Activated CD8-positive, alpha-beta T cell treated with anti-CD3 and anti-CD28 coated beads for 36 hours (primary cell): ENCODE measurements at regions not wholly inside any gene's neighbourhood (a gene's known extent, or its start where the extent isn't known, plus 50 kb on each side); places are given as distances from the start of the nearest gene placed in this dataset.
"Not testable (repeated sequence)": the region's sequence is repeated elsewhere in the genome, so short reads cannot be mapped to it uniquely, and the experiment has no call there.

Source experiments
- ATAC-seq: fragments of 200-7000 bp; cut with Tn5 transposase; one replicate; pipeline ENCODE4 v1.10.0; 2021; ENCODE audit warnings: mild to moderate bottlenecking, moderate library complexity
- CTCF ChIA-PET: fragments of 350-600 bp; sonication (Branson Sonifier 250); formaldehyde crosslinking; loops from one replicate; lab custom pipeline; 2021; ENCODE audit warnings: antibody characterized with exemption; lab: Charles Lee
- POLR2A ChIA-PET: fragments of 350-600 bp; sonication (Branson Sonifier 250); formaldehyde crosslinking; loops from one replicate; lab custom pipeline; 2021; ENCODE audit warnings: antibody characterized with exemption; lab: Charles Lee
- DNase-seq: peaks from one replicate; pipeline ENCODE4 v3.0.0-alpha.2; 2020
- H3K27ac Mint-ChIP-seq: one replicate; pipeline ENCODE4 v1.8.0; 2021; ENCODE audit warnings: mild to moderate bottlenecking, mixed read lengths
- H3K27me3 Mint-ChIP-seq: one replicate; pipeline ENCODE4 v1.8.0; 2021; ENCODE audit warnings: mixed read lengths
- H3K36me3 Mint-ChIP-seq: one replicate; pipeline ENCODE4 v1.8.0; 2021; ENCODE audit warnings: low read depth, mixed read lengths
- H3K4me1 Mint-ChIP-seq: one replicate; pipeline ENCODE4 v1.8.0; 2021; ENCODE audit warnings: low read depth, mixed read lengths
- H3K4me3 Mint-ChIP-seq: one replicate; pipeline ENCODE4 v1.8.0; 2021; ENCODE audit warnings: mild to moderate bottlenecking, moderate library complexity, mixed read lengths
- H3K9me3 Mint-ChIP-seq: one replicate; pipeline ENCODE4 v1.8.0; 2021; ENCODE audit warnings: mixed read lengths
- CTCF ChIP-seq: fragments of 200-600 bp; IDR thresholded peaks from one replicate; pipeline ENCODE4 v1.8.0; 2022; ENCODE audit warnings: antibody characterized with exemption, mild to moderate bottlenecking
- intact Hi-C: fragments of 100-400 bp; cut with micrococcal nuclease; formaldehyde crosslinking; loops from one replicate; pipeline ENCODE4 v1.10.0; 2022

DNA sequence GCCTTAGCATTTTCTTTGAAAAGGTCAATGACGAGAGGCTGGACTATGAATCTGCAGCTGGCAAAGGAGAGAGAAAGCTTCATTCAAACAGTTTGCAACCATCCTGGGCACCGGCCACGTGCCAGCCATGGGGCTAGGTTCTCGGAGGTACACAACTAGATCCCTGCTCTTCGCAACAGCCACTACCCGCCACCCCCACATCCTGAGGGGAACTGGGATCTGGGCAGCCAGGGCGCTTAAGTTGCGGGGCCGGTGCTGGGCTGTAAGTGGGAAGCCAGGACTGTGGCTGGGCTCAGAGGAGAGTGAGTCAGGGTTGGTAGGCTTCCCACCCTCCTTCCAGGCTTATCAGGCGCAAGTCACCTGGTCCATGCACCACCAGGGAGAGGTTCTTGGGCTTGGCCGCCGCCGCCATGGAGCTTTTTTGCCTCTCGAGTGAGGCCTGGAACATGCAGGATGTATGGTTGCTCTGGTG is 95.0 kb upstream of the TERB2 start:
- ATAC-seq (no peak), DNase-seq (no peak)
- H3K27ac Mint-ChIP-seq, result no peak overlapping the region
- POLR2A ChIA-PET, result no interaction called here
- H3K4me3 Mint-ChIP-seq, result no peak overlapping the region
- intact Hi-C loops, result no loop called here
- no peak for TF ChIP-seq CTCF
- CTCF ChIA-PET, result no interaction called here
- peaks cover 5% of the 10 kb centered on the region for H3K9me3 Mint-ChIP-seq
- H3K27me3 Mint-ChIP-seq, result no peaks in the 10 kb centered on the region
- no peaks in the 10 kb centered on the region for H3K36me3 Mint-ChIP-seq
- H3K4me1 Mint-ChIP-seq, result no peaks in the 10 kb centered on the region

GRCh38 chr15:44861917-44862316 is 94.6 kb upstream of the TERB2 start:
- Mint-ChIP-seq H3K9me3 (peaks cover 5% of the 10 kb centered on the region), H3K4me1 (no peaks in the 10 kb centered on the region), H3K27me3 (no peaks in the 10 kb centered on the region), H3K36me3 (no peaks in the 10 kb centered on the region), H3K4me3 (no peak overlapping the region), H3K27ac (no peak overlapping the region)
- no peak for TF ChIP-seq CTCF
- DNase-seq (no peak), ATAC-seq (no peak)
- ChIA-PET POLR2A (interaction anchor here (0.6 kb wide), 1 partner anchor 42 kb away, joined by 3 read pairs; no protein-coding TSS in a partner anchor), CTCF (no interaction called here)
- intact Hi-C loops, result no loop called here

- H3K27me3 Mint-ChIP-seq, H3K4me3 Mint-ChIP-seq, H3K4me1 Mint-ChIP-seq, ATAC-seq, DNase-seq, CTCF ChIA-PET, H3K36me3 Mint-ChIP-seq, H3K27ac Mint-ChIP-seq, POLR2A ChIA-PET, intact Hi-C loops, H3K9me3 Mint-ChIP-seq: not testable (repeated sequence)
These were observed 93.6 kb upstream of the TERB2 start for GRCh38 chr15:44862866-44863265.

DNA sequence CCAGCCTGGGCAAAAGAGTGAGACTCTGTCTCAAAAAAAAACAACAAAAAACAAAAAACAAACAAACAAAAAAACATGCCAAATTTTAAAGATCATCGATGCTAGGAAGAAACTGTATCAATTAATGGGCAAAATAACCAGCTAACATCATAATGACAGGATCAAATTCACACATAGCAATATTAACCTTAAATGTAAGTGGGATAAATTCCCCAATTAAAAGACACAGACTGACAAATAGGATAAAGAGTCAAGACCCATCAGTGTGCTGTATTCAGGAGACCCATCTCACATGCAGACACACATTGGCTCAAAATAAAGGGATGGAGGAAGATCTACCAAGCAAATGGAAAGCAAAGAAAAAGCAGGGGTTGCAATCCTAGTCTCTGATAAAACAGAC is 88.4 kb upstream of the TERB2 start:
- intact Hi-C loops, H3K36me3 Mint-ChIP-seq: not testable (repeated sequence)

GRCh38 chr15:44870125-44870524 is 86.4 kb upstream of the TERB2 start:
- H3K27ac Mint-ChIP-seq, POLR2A ChIA-PET, H3K4me3 Mint-ChIP-seq, DNase-seq, intact Hi-C loops, H3K4me1 Mint-ChIP-seq, CTCF ChIA-PET, ATAC-seq, H3K36me3 Mint-ChIP-seq: not testable (repeated sequence)
- peaks cover 10% of the 10 kb centered on the region for H3K9me3 Mint-ChIP-seq
- peaks cover 11% of the 10 kb centered on the region for H3K27me3 Mint-ChIP-seq

More for the DNA sequence above, 88.4 kb upstream of the TERB2 start:
- H3K27ac Mint-ChIP-seq, H3K9me3 Mint-ChIP-seq, H3K4me3 Mint-ChIP-seq, POLR2A ChIA-PET, ATAC-seq, H3K4me1 Mint-ChIP-seq, CTCF ChIA-PET, DNase-seq: not testable (repeated sequence)
- H3K27me3 Mint-ChIP-seq, result peaks cover 11% of the 10 kb centered on the region

GRCh38 chr15:44873103-44873502 is 83.4 kb upstream of the TERB2 start:
- Mint-ChIP-seq H3K9me3 (peaks cover 26% of the 10 kb centered on the region), H3K36me3 (peaks cover 3% of the 10 kb centered on the region), H3K27ac (no peak overlapping the region), H3K27me3 (peaks cover 12% of the 10 kb centered on the region), H3K4me1 (no peaks in the 10 kb centered on the region), H3K4me3 (no peak overlapping the region)
- DNase-seq, result no peak
- ChIA-PET POLR2A (no interaction called here), CTCF (no interaction called here)
- intact Hi-C loops, result no loop called here
- no peak for TF ChIP-seq CTCF
- no peak for ATAC-seq

DNA sequence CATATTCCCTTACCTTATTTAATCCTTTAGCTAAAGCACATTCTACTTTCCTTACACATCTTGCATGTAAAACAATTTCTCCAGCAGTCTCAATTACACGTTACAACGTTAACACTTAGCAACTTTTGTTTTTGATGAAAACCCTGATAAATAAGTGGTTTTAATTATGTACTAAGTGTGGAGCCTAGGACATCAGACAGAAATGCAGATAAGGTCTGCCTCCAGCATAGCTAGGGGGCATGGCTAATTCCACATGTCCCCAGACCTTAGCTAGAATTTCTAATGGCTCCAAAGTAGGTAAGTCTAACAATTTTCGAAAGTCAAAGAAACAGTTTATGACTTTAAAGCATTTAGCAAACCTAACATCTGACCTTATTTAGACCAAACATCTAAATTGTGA is 77.4 kb upstream of the TERB2 start:
- Mint-ChIP-seq H3K4me3 (no peak overlapping the region), H3K27me3 (peaks cover 5% of the 10 kb centered on the region), H3K27ac (no peak overlapping the region), H3K4me1 (peaks cover 28% of the 10 kb centered on the region), H3K9me3 (peaks cover 34% of the 10 kb centered on the region), H3K36me3 (peaks cover 10% of the 10 kb centered on the region)
- POLR2A ChIA-PET, result no interaction called here
- TF ChIP-seq CTCF, result no peak
- CTCF ChIA-PET, result no interaction called here
- DNase-seq (no peak), ATAC-seq (no peak)
- intact Hi-C loops, result no loop called here
